D721Med (cell line): ENCODE measurements at regions not wholly inside any gene's neighbourhood (a gene's known extent, or its start where the extent isn't known, plus 50 kb on each side); places are given as distances from the start of the nearest gene placed in this dataset.
"Not testable (repeated sequence)": the region's sequence is repeated elsewhere in the genome, so short reads cannot be mapped to it uniquely, and the experiment has no call there.

ENCODE experiments used
- DNase-seq: peaks from one replicate; pipeline ENCODE4 v3.0.0; 2011; ENCODE audit warnings: low spot score; ENCODE audit not compliant: insufficient read length
- FAIRE-seq: peaks from 2 replicates; lab custom pipeline; 2011; peaks lifted over from hg19 to GRCh38; lab: Jason Lieb, UNC
- TF ChIP-seq, protein P1 (sequence below): IDR thresholded peaks from 2 replicates; pipeline ENCODE4 v1.5.1; 2012; ENCODE audit warnings: mild to moderate bottlenecking, control low read depth; ENCODE audit not compliant: insufficient read depth; ENCODE audit errors: missing control alignments

DNA sequence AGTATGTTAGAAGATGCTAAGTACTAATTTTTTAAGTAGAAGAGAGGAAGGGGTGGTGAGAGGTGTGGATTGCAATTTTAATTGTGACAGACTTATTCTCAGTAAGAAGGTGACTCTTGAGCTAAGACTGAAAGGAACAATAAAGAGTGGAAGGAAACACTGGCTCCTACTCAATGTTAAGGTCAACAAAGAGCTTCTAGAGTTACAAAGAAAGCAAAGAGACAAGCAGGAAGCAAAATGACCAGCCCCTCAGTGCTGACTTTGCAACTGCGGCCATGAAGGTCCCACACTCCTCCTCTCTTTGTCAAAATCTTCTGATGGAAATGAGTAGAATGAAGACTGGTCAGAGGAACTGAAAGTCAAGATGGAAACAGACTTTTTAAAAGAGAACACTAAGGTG is 79.9 kb upstream of the FOXI2 start:
- FAIRE-seq, result no peak

DNA sequence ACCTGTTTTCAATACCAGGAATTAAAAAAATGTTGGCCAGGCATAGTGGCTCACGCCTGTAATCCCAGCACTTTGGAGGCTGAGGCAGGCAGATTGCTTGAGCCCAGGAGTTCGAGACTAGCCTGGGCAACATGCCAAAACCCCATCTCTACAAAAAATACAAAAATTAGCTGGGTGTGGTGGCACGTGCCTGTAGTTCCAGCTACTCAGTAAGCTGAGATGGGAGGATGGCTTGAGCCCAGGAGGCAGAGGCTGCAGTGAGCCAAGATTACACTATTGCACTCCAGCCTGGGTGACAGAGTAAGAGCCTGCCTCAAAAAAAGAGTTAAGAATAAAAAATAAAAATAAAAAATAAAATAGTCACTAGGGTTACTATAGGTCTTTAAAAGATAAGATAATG is 60.6 kb upstream of the FOXI2 start:
- not testable (repeated sequence) for FAIRE-seq, DNase-seq

More for the DNA sequence above, 79.9 kb upstream of the FOXI2 start:
- TF ChIP-seq, protein P1, sequence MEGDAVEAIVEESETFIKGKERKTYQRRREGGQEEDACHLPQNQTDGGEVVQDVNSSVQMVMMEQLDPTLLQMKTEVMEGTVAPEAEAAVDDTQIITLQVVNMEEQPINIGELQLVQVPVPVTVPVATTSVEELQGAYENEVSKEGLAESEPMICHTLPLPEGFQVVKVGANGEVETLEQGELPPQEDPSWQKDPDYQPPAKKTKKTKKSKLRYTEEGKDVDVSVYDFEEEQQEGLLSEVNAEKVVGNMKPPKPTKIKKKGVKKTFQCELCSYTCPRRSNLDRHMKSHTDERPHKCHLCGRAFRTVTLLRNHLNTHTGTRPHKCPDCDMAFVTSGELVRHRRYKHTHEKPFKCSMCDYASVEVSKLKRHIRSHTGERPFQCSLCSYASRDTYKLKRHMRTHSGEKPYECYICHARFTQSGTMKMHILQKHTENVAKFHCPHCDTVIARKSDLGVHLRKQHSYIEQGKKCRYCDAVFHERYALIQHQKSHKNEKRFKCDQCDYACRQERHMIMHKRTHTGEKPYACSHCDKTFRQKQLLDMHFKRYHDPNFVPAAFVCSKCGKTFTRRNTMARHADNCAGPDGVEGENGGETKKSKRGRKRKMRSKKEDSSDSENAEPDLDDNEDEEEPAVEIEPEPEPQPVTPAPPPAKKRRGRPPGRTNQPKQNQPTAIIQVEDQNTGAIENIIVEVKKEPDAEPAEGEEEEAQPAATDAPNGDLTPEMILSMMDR, result no peak
- DNase-seq, result no peak

DNA sequence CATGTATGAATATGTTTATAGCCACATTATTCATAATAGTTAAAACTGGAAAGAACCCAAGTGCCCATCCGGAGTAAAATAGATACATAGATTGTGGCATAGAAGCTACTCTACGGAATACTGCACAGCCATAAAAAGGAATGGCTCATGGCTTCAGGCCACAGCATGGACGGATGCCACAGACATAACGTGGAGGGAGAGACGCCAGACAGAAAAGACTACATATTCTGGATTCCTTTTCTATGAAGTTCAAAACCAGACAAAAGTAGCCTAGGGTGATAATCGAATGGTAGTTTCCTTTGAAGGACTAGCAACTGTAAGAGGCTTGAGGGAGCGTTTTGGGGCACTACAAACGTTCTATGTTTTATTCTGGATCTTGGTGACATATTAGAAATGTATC is 58.9 kb upstream of the FOXI2 start:
- DNase-seq, result no peak
- TF ChIP-seq, protein P1, result no peak
- no peak for FAIRE-seq

DNA sequence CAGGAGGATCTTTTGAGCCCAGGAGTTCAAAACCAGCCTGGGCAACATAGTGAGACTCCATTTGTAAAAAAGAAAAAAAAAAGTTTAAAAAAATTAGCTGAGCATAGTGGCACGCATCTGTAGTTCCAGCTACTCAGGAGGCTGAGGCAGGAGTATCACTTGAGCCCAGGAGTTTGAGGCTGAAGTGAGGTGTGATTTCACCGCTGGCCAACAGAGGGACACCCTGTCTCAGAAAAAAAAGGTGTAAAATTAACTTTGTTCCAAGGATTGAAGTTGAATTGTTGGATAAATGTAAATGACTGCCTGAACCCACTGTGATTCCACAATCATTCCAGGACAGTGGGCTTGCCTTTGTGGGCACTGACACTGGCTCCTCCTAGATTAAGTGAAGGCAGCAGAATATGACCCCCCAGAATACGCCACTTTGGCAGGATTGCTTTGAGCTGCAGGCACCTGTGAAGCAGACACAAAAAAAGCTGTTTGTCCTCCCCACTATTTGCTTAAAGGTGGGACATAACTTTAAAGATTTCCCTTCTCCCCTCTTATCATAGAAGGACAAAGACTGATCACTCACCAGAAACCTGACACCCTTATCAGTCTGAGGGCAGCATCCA is 57.2 kb upstream of the FOXI2 start:
- TF ChIP-seq, protein P1, result no peak
- FAIRE-seq (no peak), DNase-seq (no peak)
